B cell (primary cell): ENCODE measurements at regions not wholly inside any gene's neighbourhood (a gene's known extent, or its start where the extent isn't known, plus 50 kb on each side); places are given as distances from the start of the nearest gene placed in this dataset.

Experiments used
- ATAC-seq: fragments of 200-7000 bp; cut with Tn5 transposase; one replicate; pipeline ENCODE4 v1.10.0; 2021; ENCODE audit warnings: low read depth, mild to moderate bottlenecking, moderate number of reproducible peaks, moderate library complexity
- CTCF ChIA-PET: fragments of 350-600 bp; sonication (Branson Sonifier 250); formaldehyde crosslinking; loops from one replicate; lab custom pipeline; 2021; ENCODE audit warnings: antibody characterized with exemption, inconsistent platforms; lab: Charles Lee
- POLR2A ChIA-PET: fragments of 350-600 bp; sonication (Branson Sonifier 250); formaldehyde crosslinking; loops from one replicate; lab custom pipeline; 2021; ENCODE audit warnings: antibody characterized with exemption; lab: Charles Lee
- DNase-seq: peaks from one replicate; pipeline ENCODE4 v3.0.0; 2013
- H2AFZ ChIP-seq: 2 replicates; pipeline ENCODE4 v1.6.1; 2012; ENCODE audit warnings: mild to moderate bottlenecking, low read depth, low read length; ENCODE audit not compliant: insufficient read depth, poor library complexity, severe bottlenecking
- H3K27ac ChIP-seq, 2 donors: 1 replicate in 1 of 2; 2 replicates in 1 of 2; pipeline ENCODE4 v1.5.1; 2012 to 2013; ENCODE audit warnings: low read length in 2 of 2, mild to moderate bottlenecking in 2 of 2, moderate library complexity in 1 of 2
- H3K27me3 ChIP-seq, 4 experiments: fragments of 200-600 bp in 1 of 4; sonication (generic) in 1 of 4; replicated peaks in 1 of 4; 1 replicate in 2 of 4; 2 replicates in 2 of 4; pipeline versions ENCODE4 v1.6.1 to v1.7.0; 2013 to 2016; ENCODE audit warnings: low read length in 3 of 4, mild to moderate bottlenecking in 2 of 4, mixed read lengths in 1 of 4, moderate library complexity in 1 of 4; ENCODE audit not compliant: insufficient read depth in 4 of 4, control insufficient read depth in 3 of 4; ENCODE audit errors: control extremely low read depth in 1 of 4
- H3K36me3 ChIP-seq, 2 experiments: replicated peaks in 1 of 2; 1 replicate in 1 of 2; 2 replicates in 1 of 2; pipeline versions ENCODE4 v1.6.1 to v1.7.1; 2013; ENCODE audit warnings: low read length in 1 of 2; ENCODE audit not compliant: insufficient read depth in 2 of 2, control insufficient read depth in 1 of 2; ENCODE audit errors: control extremely low read depth in 1 of 2, extremely low read depth in 1 of 2
- H3K4me1 ChIP-seq, 2 donors: fragments of 200-600 bp in 1 of 2; sonication (generic) in 1 of 2; 1 replicate in 1 of 2; 2 replicates in 1 of 2; pipeline versions ENCODE4 v1.5.1 to v1.6.1; 2013 to 2017; ENCODE audit warnings: low read length in 2 of 2; ENCODE audit not compliant: control insufficient read depth in 2 of 2, insufficient read depth in 2 of 2
- H3K4me2 ChIP-seq: replicated peaks from 2 replicates; pipeline ENCODE3; 2012; ENCODE audit warnings: mild to moderate bottlenecking, low read depth, low read length; ENCODE audit not compliant: poor library complexity, severe bottlenecking
- H3K4me3 ChIP-seq, 5 experiments: fragments of 200-600 bp in 1 of 5; sonication (generic) in 1 of 5; 1 replicate in 3 of 5; 2 replicates in 2 of 5; pipeline versions ENCODE4 v1.5.1 to v1.7.0; 2011 to 2016; ENCODE audit warnings: low read length in 4 of 5, mild to moderate bottlenecking in 4 of 5, low read depth in 2 of 5, control low read depth in 1 of 5, moderate library complexity in 1 of 5; ENCODE audit not compliant: insufficient read depth in 1 of 5; ENCODE audit errors: control extremely low read depth in 1 of 5, extremely low read depth in 1 of 5
- H3K79me2 ChIP-seq: fragments of 200-600 bp; sonication (generic); one replicate; pipeline ENCODE4 v1.6.0; 2016; ENCODE audit warnings: low read length; ENCODE audit not compliant: control insufficient read depth, insufficient read depth
- H3K9ac ChIP-seq: fragments of 200-600 bp; sonication (generic); 2 replicates; pipeline ENCODE4 v1.6.1; 2017; ENCODE audit warnings: mild to moderate bottlenecking, low read length, moderate library complexity
- H3K9me3 ChIP-seq, 3 donors: one replicate each; pipeline versions ENCODE4 v1.6.1 to v1.7.1; 2013; ENCODE audit warnings: low read length in 2 of 3; ENCODE audit not compliant: control insufficient read depth in 2 of 3, insufficient read depth in 1 of 3; ENCODE audit errors: control extremely low read depth in 1 of 3
- H4K20me1 ChIP-seq: 2 replicates; pipeline ENCODE4 v1.6.0; 2012; ENCODE audit warnings: mild to moderate bottlenecking, low read length; ENCODE audit not compliant: insufficient read depth, control insufficient read depth, poor library complexity, severe bottlenecking
- H3K27ac Mint-ChIP-seq: one replicate; pipeline ENCODE4 v1.8.0; 2021; ENCODE audit warnings: mixed read lengths
- H3K27me3 Mint-ChIP-seq: one replicate; pipeline ENCODE4 v1.8.0; 2021; ENCODE audit warnings: mixed read lengths
- H3K4me1 Mint-ChIP-seq: one replicate; pipeline ENCODE4 v1.8.0; 2021; ENCODE audit warnings: mixed read lengths
- H3K4me3 Mint-ChIP-seq: one replicate; pipeline ENCODE4 v1.8.0; 2021; ENCODE audit warnings: mixed read lengths
- H3K9me3 Mint-ChIP-seq: one replicate; pipeline ENCODE4 v1.8.0; 2022; ENCODE audit warnings: mixed read lengths; ENCODE audit not compliant: insufficient read depth
- EZH2 ChIP-seq: IDR thresholded peaks from 2 replicates; pipeline ENCODE4 v1.6.1; 2012; ENCODE audit warnings: borderline replicate concordance, low read depth, mild to moderate bottlenecking, moderate library complexity, low read length; ENCODE audit not compliant: insufficient read depth, poor library complexity, severe bottlenecking
- WGBS: methylation state at CpG from one replicate; pipeline ENCODE4 v1.1.5; 2013; ENCODE audit warnings: missing lambda C conversion rate; ENCODE audit not compliant: insufficient coverage; 5-methylcytosine and 5-hydroxymethylcytosine counted together
- intact Hi-C: fragments of 100-400 bp; cut with micrococcal nuclease; formaldehyde crosslinking; loops from one replicate; pipeline ENCODE4 v1.10.0; 2022
- TF ChIP-seq, protein P1 (sequence below): fragments of 200-600 bp; IDR thresholded peaks from one replicate; pipeline ENCODE4 v1.8.0; 2022; ENCODE audit warnings: antibody characterized with exemption, mild to moderate bottlenecking

DNA sequence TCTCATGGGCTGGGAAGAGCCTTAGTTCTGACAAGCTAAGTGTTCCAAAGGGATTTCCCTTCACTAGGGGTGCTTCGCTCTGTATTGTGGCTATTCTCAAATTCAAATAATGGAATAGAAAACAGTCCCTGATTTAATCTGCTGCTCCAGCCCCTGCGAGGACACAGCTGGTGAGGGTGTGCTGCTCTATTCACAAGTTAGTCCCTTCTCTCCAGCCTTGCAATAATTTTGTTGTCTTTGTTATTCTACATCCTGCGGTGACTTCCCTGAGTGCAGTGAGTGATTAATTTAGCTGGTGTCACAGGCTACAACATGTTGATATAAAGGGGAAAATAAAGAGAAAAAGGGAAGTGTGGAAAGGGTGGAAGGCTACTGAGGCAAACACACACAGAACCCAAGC, 180.5 kb upstream of the VEPH1 start:
- no peaks in the 10 kb centered on the region for H3K4me1 Mint-ChIP-seq
- CTCF ChIA-PET, result no interaction called here
- no peaks in the 10 kb centered on the region for H3K4me1 ChIP-seq
- peaks cover 0 to 5% (median 0%) of the 10 kb centered on the region in 3 donors for H3K9me3 ChIP-seq
- H3K9ac ChIP-seq, result no peak overlapping the region
- H3K4me2 ChIP-seq, result no peak overlapping the region
- peaks cover 3% of the 10 kb centered on the region for H3K9me3 Mint-ChIP-seq
- no CpG with 5 or more reads among the region's 3 CpGs for WGBS
- ATAC-seq (no peak), DNase-seq (no peak)
- H3K27ac Mint-ChIP-seq, result no peak overlapping the region
- H3K27ac ChIP-seq, result no peak overlapping the region
- H3K79me2 ChIP-seq, result no peaks in the 10 kb centered on the region
- intact Hi-C loops, result no loop called here
- no peak overlapping the region for H3K4me3 ChIP-seq
- no peaks in the 10 kb centered on the region for H3K36me3 ChIP-seq
- no peak overlapping the region for H2AFZ ChIP-seq
- peaks cover 2% of the 10 kb centered on the region for H3K27me3 Mint-ChIP-seq
- TF ChIP-seq, protein P1, sequence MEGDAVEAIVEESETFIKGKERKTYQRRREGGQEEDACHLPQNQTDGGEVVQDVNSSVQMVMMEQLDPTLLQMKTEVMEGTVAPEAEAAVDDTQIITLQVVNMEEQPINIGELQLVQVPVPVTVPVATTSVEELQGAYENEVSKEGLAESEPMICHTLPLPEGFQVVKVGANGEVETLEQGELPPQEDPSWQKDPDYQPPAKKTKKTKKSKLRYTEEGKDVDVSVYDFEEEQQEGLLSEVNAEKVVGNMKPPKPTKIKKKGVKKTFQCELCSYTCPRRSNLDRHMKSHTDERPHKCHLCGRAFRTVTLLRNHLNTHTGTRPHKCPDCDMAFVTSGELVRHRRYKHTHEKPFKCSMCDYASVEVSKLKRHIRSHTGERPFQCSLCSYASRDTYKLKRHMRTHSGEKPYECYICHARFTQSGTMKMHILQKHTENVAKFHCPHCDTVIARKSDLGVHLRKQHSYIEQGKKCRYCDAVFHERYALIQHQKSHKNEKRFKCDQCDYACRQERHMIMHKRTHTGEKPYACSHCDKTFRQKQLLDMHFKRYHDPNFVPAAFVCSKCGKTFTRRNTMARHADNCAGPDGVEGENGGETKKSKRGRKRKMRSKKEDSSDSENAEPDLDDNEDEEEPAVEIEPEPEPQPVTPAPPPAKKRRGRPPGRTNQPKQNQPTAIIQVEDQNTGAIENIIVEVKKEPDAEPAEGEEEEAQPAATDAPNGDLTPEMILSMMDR, result no peak
- POLR2A ChIA-PET, result no interaction called here
- H3K4me3 Mint-ChIP-seq, result no peak overlapping the region
- H4K20me1 ChIP-seq, result no peaks in the 10 kb centered on the region
- no peaks in the 10 kb centered on the region for H3K27me3 ChIP-seq

GRCh38 chr3:157672061-157672460, 168.8 kb upstream of the VEPH1 start:
- H3K4me1 ChIP-seq, result no peaks in the 10 kb centered on the region
- H3K9ac ChIP-seq, result no peak overlapping the region
- H4K20me1 ChIP-seq, result no peaks in the 10 kb centered on the region
- intact Hi-C loops, result no loop called here
- no peak for DNase-seq
- no CpG with 5 or more reads among the region's 1 CpG for WGBS
- no peak for ATAC-seq
- H3K9me3 ChIP-seq, result no peaks in the 10 kb centered on the region
- Mint-ChIP-seq H3K9me3 (no peaks in the 10 kb centered on the region), H3K27ac (no peak overlapping the region), H3K4me1 (no peaks in the 10 kb centered on the region), H3K27me3 (no peaks in the 10 kb centered on the region), H3K4me3 (no peak overlapping the region)
- ChIA-PET POLR2A (no interaction called here), CTCF (no interaction called here)
- no peaks in the 10 kb centered on the region for H3K27me3 ChIP-seq
- no peak for TF ChIP-seq EZH2
- TF ChIP-seq, protein P1, result no peak
- H3K27ac ChIP-seq, result no peak overlapping the region
- H3K4me3 ChIP-seq, result no peak overlapping the region
- no peaks in the 10 kb centered on the region for H3K36me3 ChIP-seq
- no peak overlapping the region for H2AFZ ChIP-seq
- no peak overlapping the region for H3K4me2 ChIP-seq
- no peaks in the 10 kb centered on the region for H3K79me2 ChIP-seq
